Natural killer cell treated with Interleukin-12 subunit alpha and Interleukin-12 subunit beta and Interleukin-15 and Interleukin-18, amount 100 ng/mL, for 72 hours (primary cell): ENCODE measurements at regions not wholly inside any gene's neighbourhood (a gene's known extent, or its start where the extent isn't known, plus 50 kb on each side); places are given as distances from the start of the nearest gene placed in this dataset.
"Not testable (repeated sequence)": the region's sequence is repeated elsewhere in the genome, so short reads cannot be mapped to it uniquely, and the experiment has no call there.

Experiments used
- ATAC-seq, 2 donors: fragments of 150-1000 bp; cut with Tn5 transposase in 1 of 2; sonication (Bioruptor Pico), chemical (Tn5 transposase) in 1 of 2; 2 replicates each; pipeline ENCODE4 v1.10.0; 2021
- DNase-seq: peaks from one replicate; pipeline ENCODE4 v3.0.0; 2022; ENCODE audit warnings: low spot score
- H3K27ac Mint-ChIP-seq, 2 donors: 1 replicate in 1 of 2; 2 replicates in 1 of 2; pipeline ENCODE4 v1.8.0; 2022; ENCODE audit warnings: mixed read lengths in 2 of 2, mild to moderate bottlenecking in 1 of 2, moderate library complexity in 1 of 2
- H3K27me3 Mint-ChIP-seq, 2 donors: 1 replicate in 1 of 2; 2 replicates in 1 of 2; pipeline ENCODE4 v1.8.0; 2022; ENCODE audit warnings: mixed read lengths in 2 of 2
- H3K36me3 Mint-ChIP-seq: one replicate; pipeline ENCODE4 v1.8.0; 2022; ENCODE audit warnings: mixed read lengths
- H3K4me1 Mint-ChIP-seq, 2 donors: 1 replicate in 1 of 2; 2 replicates in 1 of 2; pipeline ENCODE4 v1.8.0; 2022; ENCODE audit warnings: low read depth in 2 of 2, mixed read lengths in 2 of 2, mild to moderate bottlenecking in 1 of 2
- H3K4me3 Mint-ChIP-seq: one replicate; pipeline ENCODE4 v1.8.0; 2022; ENCODE audit warnings: mixed read lengths
- H3K9me3 Mint-ChIP-seq: 2 replicates; pipeline ENCODE4 v1.8.0; 2022; ENCODE audit warnings: mixed read lengths

- Mint-ChIP-seq H3K4me3 (no peak overlapping the region), H3K9me3 (no peaks in the 10 kb centered on the region), H3K27ac (no peak overlapping the region), H3K36me3 (no peaks in the 10 kb centered on the region), H3K27me3 (peaks cover 0 to 6% of the 10 kb centered on the region in 2 donors), H3K4me1 (no peaks in the 10 kb centered on the region)
- no peak for DNase-seq
- no peak for ATAC-seq
Measured at GRCh38 chr2:2912731-2913130, 464.9 kb downstream of the EIPR1 start.

- Mint-ChIP-seq H3K27ac (no peak overlapping the region), H3K36me3 (no peaks in the 10 kb centered on the region), H3K9me3 (no peaks in the 10 kb centered on the region), H3K4me1 (no peaks in the 10 kb centered on the region), H3K4me3 (no peak overlapping the region), H3K27me3 (peaks cover 0 to 6% of the 10 kb centered on the region in 2 donors)
- ATAC-seq, result no peak
- no peak for DNase-seq
Measured at GRCh38 chr2:2912293-2912692, 465.3 kb downstream of the EIPR1 start.

DNA sequence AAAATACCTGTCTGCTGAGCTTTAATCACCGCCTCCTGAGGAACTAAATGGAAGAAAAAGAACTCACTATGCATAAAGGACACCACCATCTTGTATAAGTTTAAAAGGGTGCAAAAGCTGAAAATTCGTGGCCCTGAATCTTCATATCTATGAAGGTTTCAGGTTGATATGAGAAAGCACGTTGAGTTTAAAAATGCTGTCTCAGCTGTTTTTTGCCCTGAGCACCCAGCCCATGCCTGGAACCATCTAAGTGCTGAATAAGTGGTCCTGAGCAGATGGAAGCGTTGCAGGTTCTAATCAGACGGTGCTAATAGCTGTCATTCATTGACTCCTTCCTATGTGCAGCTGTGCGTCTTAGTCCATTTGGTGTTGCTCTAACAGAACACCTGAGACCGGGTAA is 467.4 kb downstream of the EIPR1 start:
- DNase-seq, result no peak
- ATAC-seq, result no peak
- no peaks in the 10 kb centered on the region for H3K36me3 Mint-ChIP-seq
- H3K27ac Mint-ChIP-seq, result no peak overlapping the region
- peaks cover 0 to 4% of the 10 kb centered on the region in 2 donors for H3K27me3 Mint-ChIP-seq
- H3K4me3 Mint-ChIP-seq, result no peak overlapping the region
- H3K4me1 Mint-ChIP-seq, result no peaks in the 10 kb centered on the region
- no peaks in the 10 kb centered on the region for H3K9me3 Mint-ChIP-seq

- ATAC-seq, result peak in 1 of 2 donors; percentile 50
- H3K36me3 Mint-ChIP-seq, result no peaks in the 10 kb centered on the region
- H3K4me1 Mint-ChIP-seq, result no peaks in the 10 kb centered on the region
- H3K27me3 Mint-ChIP-seq, result peaks cover under 1 to 4% of the 10 kb centered on the region in 2 donors
- DNase-seq, result no peak
- no peak overlapping the region for H3K27ac Mint-ChIP-seq
- H3K9me3 Mint-ChIP-seq, result no peaks in the 10 kb centered on the region
- no peak overlapping the region for H3K4me3 Mint-ChIP-seq
Measured at GRCh38 chr2:2909086-2910035, 468.3 kb downstream of the EIPR1 start.

- no peak for ATAC-seq
Measured at GRCh38 chr2:2906091-2906490, 471.5 kb downstream of the EIPR1 start.

DNA sequence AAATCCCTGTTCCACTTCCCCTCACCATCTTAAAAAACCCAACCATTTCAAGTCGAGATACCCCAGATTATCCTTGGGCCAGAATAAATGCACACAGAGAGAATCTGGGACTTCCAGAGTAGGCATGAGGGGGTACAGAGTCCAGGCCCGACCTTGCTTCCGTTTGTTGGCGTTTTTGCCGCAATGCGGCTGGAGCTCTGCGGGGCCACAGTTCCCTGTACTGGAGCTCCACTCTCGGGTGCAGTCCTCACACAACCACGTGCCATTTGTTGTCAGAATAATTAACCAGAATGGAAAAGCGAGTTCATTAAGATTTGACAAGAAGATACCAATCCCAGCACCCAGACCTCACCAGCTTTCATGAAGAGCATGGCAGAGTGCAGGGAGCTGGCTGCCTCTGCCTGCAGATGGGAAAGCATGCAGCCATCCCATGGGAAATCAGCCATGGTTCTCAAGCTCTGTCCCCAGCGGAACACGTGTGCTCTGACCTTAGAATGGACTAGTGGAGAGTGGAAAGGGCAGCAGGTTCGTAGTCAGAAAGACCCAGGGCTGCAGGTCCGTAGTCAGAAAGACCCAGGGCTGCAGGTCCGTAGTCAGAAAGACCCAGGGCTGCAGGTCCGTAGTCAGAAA is 472.8 kb downstream of the EIPR1 start:
- no peaks in the 10 kb centered on the region for H3K9me3 Mint-ChIP-seq
- no peak overlapping the region for H3K27ac Mint-ChIP-seq
- peaks cover 4 to 21% of the 10 kb centered on the region in 2 donors for H3K27me3 Mint-ChIP-seq
- DNase-seq (no peak), ATAC-seq (no peak)
- no peaks in the 10 kb centered on the region for H3K36me3 Mint-ChIP-seq
- H3K4me1 Mint-ChIP-seq, result peaks cover 0 to 10% of the 10 kb centered on the region in 2 donors
- no peak overlapping the region for H3K4me3 Mint-ChIP-seq

More at GRCh38 chr2:2906091-2906490, 471.5 kb downstream of the EIPR1 start:
- H3K4me1 Mint-ChIP-seq, result peaks cover 0 to 9% of the 10 kb centered on the region in 2 donors
- peaks cover 4 to 21% of the 10 kb centered on the region in 2 donors for H3K27me3 Mint-ChIP-seq
- no peak overlapping the region for H3K4me3 Mint-ChIP-seq
- no peak overlapping the region for H3K27ac Mint-ChIP-seq
- H3K9me3 Mint-ChIP-seq, result no peaks in the 10 kb centered on the region
- DNase-seq, result no peak
- H3K36me3 Mint-ChIP-seq, result no peaks in the 10 kb centered on the region

- no peak overlapping the region for H3K4me3 Mint-ChIP-seq
- H3K27me3 Mint-ChIP-seq, result peaks cover 0 to 21% of the 10 kb centered on the region in 2 donors
- ATAC-seq (peak; percentile 33 to 44), DNase-seq (no peak)
- no peaks in the 10 kb centered on the region for H3K9me3 Mint-ChIP-seq
- no peaks in the 10 kb centered on the region for H3K36me3 Mint-ChIP-seq
- H3K4me1 Mint-ChIP-seq, result peaks cover 0 to 10% of the 10 kb centered on the region in 2 donors
- H3K27ac Mint-ChIP-seq, result no peak overlapping the region
Measured at GRCh38 chr2:2902547-2903281, 474.9 kb downstream of the EIPR1 start.

DNA sequence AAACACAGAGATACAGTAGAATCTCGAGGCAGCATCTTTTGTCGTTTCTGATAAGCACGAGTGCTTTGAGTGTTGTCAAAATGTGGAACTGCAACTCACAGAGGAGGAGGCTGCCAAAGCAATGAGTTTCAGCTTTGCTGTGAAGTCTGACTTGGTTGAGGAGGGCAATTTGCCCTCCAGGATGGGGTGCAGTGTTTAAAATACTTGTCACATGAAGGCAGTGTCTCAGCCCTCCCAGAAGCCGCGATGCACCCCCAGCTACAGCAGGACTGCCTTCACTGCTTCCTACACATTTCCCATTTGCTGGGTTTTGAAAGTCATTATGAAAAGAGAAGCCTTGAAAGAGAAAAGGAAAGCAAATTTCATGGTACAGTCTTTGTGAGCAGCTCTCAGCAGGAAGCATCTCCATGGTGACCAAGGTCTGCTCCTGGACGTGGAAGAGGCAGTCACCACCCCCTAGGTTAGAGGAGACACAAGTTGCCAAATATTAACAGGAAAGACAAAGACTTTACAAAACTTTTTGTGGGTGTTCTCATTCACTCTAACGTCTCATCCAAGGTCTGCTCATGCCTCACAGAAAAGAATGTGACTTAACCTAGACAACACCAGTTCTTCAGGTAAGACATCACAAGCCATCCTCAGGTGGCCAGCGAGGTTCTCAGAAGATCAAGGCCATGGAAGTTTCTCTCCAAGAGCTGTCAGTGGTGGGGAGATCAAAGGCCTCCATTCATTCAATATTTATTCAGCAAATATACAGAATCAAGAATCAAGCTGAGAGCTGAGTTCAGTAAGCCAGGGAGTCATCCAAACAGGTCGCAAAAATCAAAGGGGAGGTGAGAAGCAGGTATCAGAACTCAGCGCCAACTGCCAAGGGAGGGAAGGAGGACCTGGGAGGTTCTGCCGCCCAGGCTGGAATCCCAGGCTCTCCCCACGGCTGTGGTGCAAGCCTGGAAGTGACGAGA is 476.0 kb downstream of the EIPR1 start:
- peak in 1 of 2 donors; percentile 66 for ATAC-seq
- no peak overlapping the region for H3K4me3 Mint-ChIP-seq

DNA sequence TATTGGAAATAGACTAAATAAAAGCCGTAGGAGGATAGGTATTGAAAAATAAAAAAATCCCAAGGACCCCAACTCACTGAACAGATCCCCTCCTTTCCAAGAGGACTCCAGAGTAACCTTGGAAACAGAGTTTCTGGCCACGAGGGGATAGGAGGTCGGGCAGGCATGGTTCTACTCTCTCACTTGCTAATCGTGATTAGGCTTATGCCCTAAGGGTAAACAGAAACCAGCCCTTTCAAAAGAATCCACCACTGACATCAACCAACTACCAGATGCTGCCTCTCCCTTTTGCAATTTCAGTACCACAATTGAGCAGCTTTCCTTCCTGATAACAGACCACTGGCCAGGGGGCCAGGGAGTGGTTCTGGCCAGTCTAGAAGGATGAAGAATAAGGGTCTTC is 477.8 kb downstream of the EIPR1 start:
- DNase-seq (no peak), ATAC-seq (no peak)
- Mint-ChIP-seq H3K4me3 (no peak overlapping the region), H3K9me3 (no peaks in the 10 kb centered on the region), H3K36me3 (no peaks in the 10 kb centered on the region), H3K27me3 (peaks cover 0 to 29% of the 10 kb centered on the region in 2 donors), H3K4me1 (peaks cover 0 to 10% of the 10 kb centered on the region in 2 donors), H3K27ac (no peak overlapping the region)

More for the DNA sequence above, 476.0 kb downstream of the EIPR1 start:
- Mint-ChIP-seq H3K27me3 (peaks cover 0 to 21% of the 10 kb centered on the region in 2 donors), H3K9me3 (no peaks in the 10 kb centered on the region), H3K36me3 (no peaks in the 10 kb centered on the region), H3K4me1 (peaks cover 0 to 10% of the 10 kb centered on the region in 2 donors), H3K27ac (no peak overlapping the region)
- DNase-seq, result no peak

DNA sequence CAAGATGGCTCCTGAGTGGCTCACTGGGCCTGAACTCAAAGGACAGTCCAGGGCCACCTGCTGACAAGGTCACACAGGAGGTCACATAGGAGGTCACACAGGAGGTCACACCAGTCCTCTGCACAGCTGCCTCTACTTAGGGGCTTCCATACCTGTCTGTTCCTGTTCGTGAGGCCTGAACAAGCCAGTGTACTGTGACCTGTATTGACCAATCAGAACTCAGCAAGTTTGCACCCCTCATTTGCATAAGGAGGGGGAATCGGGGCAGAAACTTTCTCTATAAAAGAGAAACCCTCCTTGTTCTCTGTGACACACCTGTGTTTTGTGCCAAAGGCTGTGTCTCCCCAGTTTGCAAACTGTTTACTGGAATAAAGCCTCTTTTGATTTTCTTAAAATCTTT is 478.9 kb downstream of the EIPR1 start:
- H3K27me3 Mint-ChIP-seq, result peaks cover 0 to 22% of the 10 kb centered on the region in 2 donors
- H3K27ac Mint-ChIP-seq, result no peak overlapping the region
- peaks cover 0 to 10% of the 10 kb centered on the region in 2 donors for H3K4me1 Mint-ChIP-seq
- H3K9me3 Mint-ChIP-seq, result no peaks in the 10 kb centered on the region
- no peaks in the 10 kb centered on the region for H3K36me3 Mint-ChIP-seq
- H3K4me3 Mint-ChIP-seq, result no peak overlapping the region
- ATAC-seq (no peak), DNase-seq (no peak)

- Mint-ChIP-seq H3K4me1 (peaks cover 0 to 6% of the 10 kb centered on the region in 2 donors), H3K36me3 (no peaks in the 10 kb centered on the region), H3K4me3 (no peak overlapping the region), H3K9me3 (no peaks in the 10 kb centered on the region), H3K27me3 (peaks cover 0 to 18% of the 10 kb centered on the region in 2 donors), H3K27ac (no peak overlapping the region)
- DNase-seq, result no peak
- ATAC-seq, result no peak
Measured at GRCh38 chr2:2896643-2897042, 481.0 kb downstream of the EIPR1 start.

- H3K4me1 Mint-ChIP-seq, result peaks cover 0 to under 1% of the 10 kb centered on the region in 2 donors
- ATAC-seq, result no peak
Measured at GRCh38 chr2:2896011-2896410, 481.6 kb downstream of the EIPR1 start.

DNA sequence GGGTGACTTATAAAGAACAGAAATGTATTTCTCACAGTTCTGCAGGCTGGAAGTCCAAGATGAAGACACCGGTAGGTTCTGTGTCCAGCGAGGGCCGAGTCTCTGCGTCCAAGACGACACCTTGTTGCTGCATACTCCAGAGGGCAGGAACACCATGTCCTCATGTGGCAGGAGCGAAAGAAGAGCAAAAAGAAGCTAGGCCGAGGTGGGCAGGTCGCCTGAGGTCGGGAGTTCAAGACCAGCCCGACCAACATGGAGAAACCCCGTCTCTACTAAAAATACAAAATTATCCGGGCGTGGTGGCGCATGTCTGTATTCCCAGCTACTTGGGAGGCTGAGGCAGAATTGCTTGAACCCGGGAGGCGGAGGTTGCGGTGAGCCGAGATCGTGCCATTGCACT is 483.6 kb downstream of the EIPR1 start:
- not testable (repeated sequence) for H3K9me3 Mint-ChIP-seq, H3K4me3 Mint-ChIP-seq, DNase-seq, H3K36me3 Mint-ChIP-seq, H3K4me1 Mint-ChIP-seq, H3K27ac Mint-ChIP-seq, ATAC-seq
- peaks cover 0 to 16% of the 10 kb centered on the region in 2 donors for H3K27me3 Mint-ChIP-seq

More at GRCh38 chr2:2896011-2896410, 481.6 kb downstream of the EIPR1 start:
- Mint-ChIP-seq H3K27ac (no peak overlapping the region), H3K36me3 (no peaks in the 10 kb centered on the region), H3K4me3 (no peak overlapping the region), H3K9me3 (no peaks in the 10 kb centered on the region), H3K27me3 (peaks cover 0 to 16% of the 10 kb centered on the region in 2 donors)
- no peak for DNase-seq
